Naive thymus-derived CD8-positive, alpha-beta T cell (primary cell): ENCODE measurements at regions not wholly inside any gene's neighbourhood (a gene's known extent, or its start where the extent isn't known, plus 50 kb on each side); places are given as distances from the start of the nearest gene placed in this dataset.

Source experiments
- ATAC-seq, 2 donors: fragments of 150-1000 bp; cut with Tn5 transposase in 1 of 2; sonication (Bioruptor Pico), chemical (Tn5 transposase) in 1 of 2; 1 replicate in 1 of 2; 2 replicates in 1 of 2; pipeline ENCODE4 v1.10.0; 2021; ENCODE audit warnings: mild to moderate bottlenecking in 2 of 2, moderate library complexity in 2 of 2
- POLR2A ChIA-PET: fragments of 350-600 bp; sonication (Branson Sonifier 250); formaldehyde crosslinking; loops from one replicate; lab custom pipeline; 2021; ENCODE audit warnings: antibody characterized with exemption; lab: Charles Lee
- DNase-seq, 10 donors: peaks; one replicate each; pipeline versions ENCODE4 v3.0.0 to v3.0.0-alpha.2; 2020 to 2022
- H3K27ac Mint-ChIP-seq, 10 donors: one replicate each; pipeline ENCODE4 v1.8.0; 2020 to 2022; ENCODE audit warnings: mild to moderate bottlenecking in 10 of 10, mixed read lengths in 10 of 10, moderate library complexity in 4 of 10, inconsistent platforms in 1 of 10
- H3K27me3 Mint-ChIP-seq, 5 donors: one replicate each; pipeline ENCODE4 v1.8.0; 2021 to 2022; ENCODE audit warnings: mixed read lengths in 5 of 5
- H3K36me3 Mint-ChIP-seq, 3 donors: one replicate each; pipeline ENCODE4 v1.8.0; 2020 to 2022; ENCODE audit warnings: mixed read lengths in 3 of 3, mild to moderate bottlenecking in 2 of 3, inconsistent platforms in 1 of 3
- H3K4me1 Mint-ChIP-seq, 4 donors: one replicate each; pipeline ENCODE4 v1.8.0; 2021 to 2022; ENCODE audit warnings: mixed read lengths in 4 of 4
- H3K4me3 Mint-ChIP-seq, 10 donors: one replicate each; pipeline ENCODE4 v1.8.0; 2020 to 2022; ENCODE audit warnings: mild to moderate bottlenecking in 10 of 10, mixed read lengths in 10 of 10, moderate library complexity in 6 of 10, inconsistent platforms in 1 of 10
- H3K9me3 Mint-ChIP-seq, 9 donors: one replicate each; pipeline ENCODE4 v1.8.0; 2020 to 2022; ENCODE audit warnings: mixed read lengths in 9 of 9, mild to moderate bottlenecking in 3 of 9, inconsistent platforms in 1 of 9, moderate library complexity in 1 of 9

DNA sequence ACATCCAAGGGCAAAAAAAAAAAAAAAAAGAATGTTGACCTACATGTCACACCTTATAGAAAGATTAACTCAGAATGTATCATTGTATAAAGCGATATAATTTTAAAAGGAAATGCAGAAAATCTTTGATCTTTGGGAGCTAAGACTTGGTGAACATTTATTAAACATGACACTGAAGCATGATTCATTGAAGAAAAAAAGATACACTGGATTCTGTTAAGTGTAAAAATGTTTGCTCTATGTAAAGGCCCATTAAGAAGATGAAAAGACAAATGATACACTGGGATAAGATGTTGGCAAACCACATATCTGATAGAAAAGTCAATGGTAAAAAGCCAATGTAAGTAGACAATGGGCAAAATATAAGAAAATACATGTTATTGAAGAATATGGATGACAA is 1131.0 kb downstream of the AACS start:
- Mint-ChIP-seq H3K36me3 (no peaks in the 10 kb centered on the region), H3K4me1 (no peaks in the 10 kb centered on the region), H3K27ac (no peak overlapping the region), H3K27me3 (peaks cover 0 to 12% (median 1%) of the 10 kb centered on the region in 5 donors), H3K4me3 (no peak overlapping the region), H3K9me3 (peaks cover 0 to 9% (median 0%) of the 10 kb centered on the region in 9 donors)
- POLR2A ChIA-PET, result no interaction called here
- ATAC-seq (no peak), DNase-seq (no peak)

DNA sequence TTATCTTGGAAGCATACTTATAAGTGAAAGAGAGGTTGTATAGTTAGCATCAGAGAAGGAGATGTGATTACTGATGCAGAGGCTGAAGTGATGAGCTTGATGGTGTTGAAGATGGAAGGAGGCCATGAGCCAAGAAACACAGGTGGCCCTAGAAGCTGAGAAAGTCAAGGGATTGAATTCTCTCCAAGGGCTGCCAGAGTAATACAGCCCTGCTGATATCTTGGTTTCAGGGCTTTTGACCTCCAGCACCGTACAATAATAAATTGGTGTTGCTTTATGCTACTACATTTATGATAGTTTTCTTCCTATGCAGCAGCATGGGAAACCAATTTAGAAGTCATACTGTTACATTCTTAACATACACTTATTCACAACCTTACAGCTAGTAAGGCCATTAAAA is 1133.3 kb downstream of the AACS start:
- Mint-ChIP-seq H3K4me1 (no peaks in the 10 kb centered on the region), H3K9me3 (peaks cover 0 to 9% (median 0%) of the 10 kb centered on the region in 9 donors), H3K27me3 (peaks cover 0 to 4% (median 0%) of the 10 kb centered on the region in 5 donors), H3K27ac (no peak overlapping the region), H3K4me3 (no peak overlapping the region), H3K36me3 (no peaks in the 10 kb centered on the region)
- POLR2A ChIA-PET, result no interaction called here
- no peak for DNase-seq
- no peak for ATAC-seq

DNA sequence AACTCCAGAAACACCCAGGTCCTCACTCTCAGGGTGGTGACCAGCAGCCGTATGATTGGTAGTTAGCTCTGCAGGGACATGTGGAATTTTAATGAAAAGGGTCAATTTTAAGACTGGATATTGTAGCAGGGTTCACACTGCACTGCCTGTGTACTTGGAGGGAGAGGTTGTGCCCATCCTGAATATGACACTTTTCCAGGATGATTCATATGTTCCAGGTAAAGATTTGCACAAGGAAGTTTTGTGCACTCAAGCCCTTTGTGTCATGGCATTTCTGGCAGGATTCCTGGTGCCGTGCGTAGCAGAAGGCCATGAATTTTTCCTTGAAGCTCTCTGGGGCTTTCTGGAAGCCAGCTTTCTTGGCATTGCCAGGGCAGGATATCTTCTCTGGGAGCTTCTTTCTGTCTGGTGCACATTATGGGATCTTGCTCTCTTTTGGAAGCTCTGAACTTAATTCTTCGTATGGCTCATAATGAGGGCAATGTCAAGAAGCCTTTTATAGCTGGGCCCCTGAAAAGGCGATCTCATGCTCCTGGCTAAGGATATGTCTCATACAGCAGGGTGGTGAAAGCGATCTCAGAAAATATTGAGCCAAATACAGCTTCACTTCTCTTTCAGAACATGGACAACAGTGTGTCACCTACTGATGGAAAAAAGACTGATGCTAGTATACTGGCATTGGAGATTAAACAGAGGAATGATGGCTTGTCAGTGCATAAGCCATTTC is 1133.9 kb downstream of the AACS start:
- Mint-ChIP-seq H3K4me3 (no peak overlapping the region), H3K4me1 (no peaks in the 10 kb centered on the region), H3K27ac (no peak overlapping the region), H3K36me3 (no peaks in the 10 kb centered on the region), H3K27me3 (peaks cover 0 to 4% (median 0%) of the 10 kb centered on the region in 5 donors), H3K9me3 (peaks cover 0 to 9% (median 0%) of the 10 kb centered on the region in 9 donors)
- no peak for DNase-seq
- ATAC-seq, result no peak
- POLR2A ChIA-PET, result no interaction called here

DNA sequence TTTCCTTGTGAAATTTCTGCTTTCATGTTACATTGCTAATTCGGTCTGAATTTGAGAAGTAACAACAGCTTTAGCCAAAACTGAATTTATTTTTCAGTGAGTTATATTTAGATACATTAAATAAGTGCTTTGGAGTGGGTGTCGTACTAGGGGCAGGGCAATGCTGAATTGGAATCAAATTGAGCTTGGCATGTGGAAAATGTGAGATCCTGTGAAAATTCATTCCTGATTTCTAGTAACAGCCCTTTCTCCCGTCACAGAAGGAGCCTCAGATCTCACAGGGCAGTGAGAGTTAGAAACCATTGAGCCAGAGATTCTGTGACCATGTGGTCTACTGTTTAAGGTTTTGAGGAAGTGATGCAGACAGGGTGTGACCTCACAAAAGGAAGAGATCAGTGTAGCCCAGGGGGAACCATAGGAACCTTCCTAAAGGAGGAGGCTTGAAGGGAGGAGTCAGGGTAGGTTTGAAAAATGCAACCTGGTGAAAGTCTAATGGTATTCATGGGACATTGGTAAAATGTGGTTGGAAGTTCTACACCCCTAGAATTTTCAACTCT is 1136.8 kb downstream of the AACS start:
- no peak overlapping the region for H3K27ac Mint-ChIP-seq
- no peaks in the 10 kb centered on the region for H3K36me3 Mint-ChIP-seq
- peaks cover 0 to 17% (median 2%) of the 10 kb centered on the region in 9 donors for H3K9me3 Mint-ChIP-seq

DNA sequence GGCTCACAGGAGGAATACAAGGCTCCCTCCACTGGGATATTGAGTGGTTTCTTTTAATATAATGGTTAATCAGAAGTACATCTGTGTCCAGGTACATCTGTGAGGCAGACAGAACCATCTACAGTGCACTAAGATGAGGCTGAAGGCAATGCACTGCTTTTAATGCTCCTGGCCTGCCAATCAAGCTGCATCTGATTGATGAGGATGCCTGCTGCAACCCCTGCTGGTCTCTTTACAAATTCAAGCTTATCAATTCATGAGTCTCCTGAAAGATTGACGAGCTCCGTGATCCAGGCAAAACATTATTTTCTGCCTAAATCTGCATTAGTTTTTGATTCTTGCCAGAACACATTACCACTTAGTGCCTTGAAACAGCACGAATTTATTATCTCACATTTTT is 1139.1 kb downstream of the AACS start:
- H3K4me1 Mint-ChIP-seq, result no peaks in the 10 kb centered on the region
- ATAC-seq (no peak), DNase-seq (no peak)
- no peaks in the 10 kb centered on the region for H3K36me3 Mint-ChIP-seq
- H3K9me3 Mint-ChIP-seq, result peaks cover 0 to 17% (median 2%) of the 10 kb centered on the region in 9 donors
- peaks cover 0 to 8% (median 0%) of the 10 kb centered on the region in 5 donors for H3K27me3 Mint-ChIP-seq
- POLR2A ChIA-PET, result no interaction called here
- no peak overlapping the region for H3K4me3 Mint-ChIP-seq
- no peak overlapping the region for H3K27ac Mint-ChIP-seq

More for the DNA sequence above, 1136.8 kb downstream of the AACS start:
- Mint-ChIP-seq H3K4me3 (no peak overlapping the region), H3K4me1 (no peaks in the 10 kb centered on the region), H3K27me3 (peaks cover 0 to 8% (median 0%) of the 10 kb centered on the region in 5 donors)
- ATAC-seq (no peak), DNase-seq (no peak)
- POLR2A ChIA-PET, result no interaction called here

DNA sequence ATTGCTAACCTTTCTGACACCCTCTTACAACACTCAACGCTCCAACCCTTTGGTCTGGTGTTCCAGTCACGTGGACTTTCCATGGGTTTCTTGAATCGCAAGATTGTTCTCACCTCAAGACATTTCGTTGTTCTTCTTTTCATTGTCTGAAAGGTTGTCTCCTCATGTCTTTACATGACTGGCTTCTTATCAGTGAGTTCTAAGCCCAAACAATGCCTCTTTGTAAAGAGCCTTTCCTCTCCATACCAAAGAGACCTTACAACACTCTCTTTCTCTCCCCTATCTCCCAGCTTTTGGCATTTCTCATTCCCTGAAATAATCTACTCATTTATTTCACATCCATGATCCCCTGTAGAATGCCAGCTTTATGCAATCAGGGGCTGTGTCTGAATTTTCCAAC is 1144.8 kb downstream of the AACS start:
- Mint-ChIP-seq H3K27me3 (peaks cover 0 to 8% (median 0%) of the 10 kb centered on the region in 5 donors), H3K4me1 (no peaks in the 10 kb centered on the region), H3K27ac (no peak overlapping the region), H3K4me3 (no peak overlapping the region), H3K9me3 (peaks cover 0 to 15% (median 0%) of the 10 kb centered on the region in 9 donors), H3K36me3 (no peaks in the 10 kb centered on the region)
- ATAC-seq (no peak), DNase-seq (no peak)
- POLR2A ChIA-PET, result no interaction called here

DNA sequence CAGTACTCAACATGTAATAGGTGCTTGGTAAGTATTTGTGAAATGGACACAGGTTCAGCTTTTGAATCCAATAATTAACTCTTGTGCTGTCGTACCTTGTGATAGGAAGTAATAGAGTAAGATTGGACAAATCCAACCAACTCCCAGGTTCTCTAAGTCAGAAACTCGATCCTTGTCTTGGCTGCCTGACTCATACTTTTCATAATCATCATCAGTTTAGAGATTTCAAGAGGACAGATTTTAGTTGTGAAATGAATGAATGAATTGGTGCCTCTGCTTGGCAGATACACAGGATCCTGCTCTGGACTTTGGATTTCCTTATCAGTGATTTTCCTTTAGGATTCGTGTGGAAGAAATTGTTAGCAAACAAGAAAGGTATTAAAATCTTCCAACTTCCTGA is 1145.2 kb downstream of the AACS start:
- DNase-seq (no peak), ATAC-seq (no peak)
- Mint-ChIP-seq H3K36me3 (no peaks in the 10 kb centered on the region), H3K27ac (no peak overlapping the region), H3K4me3 (no peak overlapping the region), H3K27me3 (peaks cover 0 to 8% (median 0%) of the 10 kb centered on the region in 5 donors), H3K4me1 (no peaks in the 10 kb centered on the region), H3K9me3 (peaks cover 0 to 10% (median 0%) of the 10 kb centered on the region in 9 donors)
- POLR2A ChIA-PET, result no interaction called here

DNA sequence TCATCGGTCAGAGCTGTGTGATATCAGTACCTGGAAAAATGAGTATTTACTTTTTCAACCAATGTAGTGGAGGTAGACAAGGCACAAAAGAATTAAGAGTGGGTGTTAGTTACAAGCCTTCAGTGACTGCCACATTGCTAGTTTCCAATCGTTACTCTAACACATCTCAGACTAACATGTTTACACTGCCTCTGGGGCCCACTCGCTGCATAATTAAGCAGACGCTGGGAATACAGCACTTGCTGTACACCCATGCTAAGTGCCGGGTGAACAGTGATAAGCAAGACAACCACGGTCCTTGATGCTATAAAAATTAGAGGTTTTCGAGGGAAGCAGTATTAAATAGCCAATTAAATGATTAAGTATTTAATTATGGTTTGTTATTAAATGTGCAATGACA is 1147.6 kb downstream of the AACS start:
- POLR2A ChIA-PET, result no interaction called here
- DNase-seq, result no peak
- Mint-ChIP-seq H3K4me3 (no peak overlapping the region), H3K36me3 (no peaks in the 10 kb centered on the region), H3K27me3 (peaks cover 0 to 4% (median 0%) of the 10 kb centered on the region in 5 donors), H3K9me3 (peaks cover 0 to 5% (median 0%) of the 10 kb centered on the region in 9 donors), H3K27ac (no peak overlapping the region), H3K4me1 (no peaks in the 10 kb centered on the region)
- ATAC-seq, result no peak

DNA sequence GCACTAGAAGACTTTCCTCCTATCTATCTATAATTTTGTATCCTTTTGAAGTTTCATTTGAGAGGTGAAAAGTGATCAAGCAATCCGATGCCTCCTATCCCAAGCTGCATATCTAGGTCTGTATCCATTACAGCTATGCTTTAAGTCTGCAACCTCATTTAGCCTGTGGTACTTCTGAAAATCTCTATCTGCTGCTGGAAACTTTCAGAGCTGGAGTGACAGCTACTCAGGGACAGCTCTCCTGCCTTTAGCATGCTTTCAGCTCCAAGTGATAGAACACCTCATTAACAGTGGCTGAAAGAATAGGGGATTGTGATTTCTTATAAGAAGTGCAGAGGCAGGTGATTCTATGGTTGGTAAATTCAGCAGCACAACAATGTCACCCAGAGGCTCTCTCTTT is 1153.5 kb downstream of the AACS start:
- POLR2A ChIA-PET, result no interaction called here
- ATAC-seq (no peak), DNase-seq (no peak)
- Mint-ChIP-seq H3K4me3 (no peak overlapping the region), H3K9me3 (peaks cover 0 to 3% (median 0%) of the 10 kb centered on the region in 9 donors), H3K27ac (no peak overlapping the region), H3K36me3 (no peaks in the 10 kb centered on the region), H3K4me1 (no peaks in the 10 kb centered on the region), H3K27me3 (no peaks in the 10 kb centered on the region)

DNA sequence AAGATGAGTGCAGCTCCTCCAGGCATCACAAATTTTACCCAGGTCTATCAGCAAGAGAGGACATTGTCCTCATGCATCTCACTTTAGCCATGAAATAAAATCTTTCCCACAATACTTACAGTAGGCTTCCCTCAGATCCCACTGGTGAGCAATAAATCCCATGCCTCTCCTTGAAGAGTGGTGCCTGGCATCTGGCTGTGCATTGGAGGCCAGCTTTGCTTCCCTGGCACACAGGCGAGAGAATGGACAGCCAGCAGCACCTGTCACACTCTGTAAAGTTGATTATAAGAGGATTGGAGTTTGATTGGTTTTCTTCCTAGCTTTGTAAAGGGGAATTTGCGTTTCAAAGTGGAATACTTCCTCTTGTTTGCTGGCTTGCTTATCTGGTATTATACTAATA is 1153.9 kb downstream of the AACS start:
- no peaks in the 10 kb centered on the region for H3K4me1 Mint-ChIP-seq
- no peak overlapping the region for H3K4me3 Mint-ChIP-seq
- ATAC-seq, result no peak
- H3K36me3 Mint-ChIP-seq, result no peaks in the 10 kb centered on the region
- no peak overlapping the region for H3K27ac Mint-ChIP-seq
- no peaks in the 10 kb centered on the region for H3K27me3 Mint-ChIP-seq
- POLR2A ChIA-PET, result no interaction called here
- no peak for DNase-seq
- H3K9me3 Mint-ChIP-seq, result peaks cover 0 to 3% (median 0%) of the 10 kb centered on the region in 9 donors

DNA sequence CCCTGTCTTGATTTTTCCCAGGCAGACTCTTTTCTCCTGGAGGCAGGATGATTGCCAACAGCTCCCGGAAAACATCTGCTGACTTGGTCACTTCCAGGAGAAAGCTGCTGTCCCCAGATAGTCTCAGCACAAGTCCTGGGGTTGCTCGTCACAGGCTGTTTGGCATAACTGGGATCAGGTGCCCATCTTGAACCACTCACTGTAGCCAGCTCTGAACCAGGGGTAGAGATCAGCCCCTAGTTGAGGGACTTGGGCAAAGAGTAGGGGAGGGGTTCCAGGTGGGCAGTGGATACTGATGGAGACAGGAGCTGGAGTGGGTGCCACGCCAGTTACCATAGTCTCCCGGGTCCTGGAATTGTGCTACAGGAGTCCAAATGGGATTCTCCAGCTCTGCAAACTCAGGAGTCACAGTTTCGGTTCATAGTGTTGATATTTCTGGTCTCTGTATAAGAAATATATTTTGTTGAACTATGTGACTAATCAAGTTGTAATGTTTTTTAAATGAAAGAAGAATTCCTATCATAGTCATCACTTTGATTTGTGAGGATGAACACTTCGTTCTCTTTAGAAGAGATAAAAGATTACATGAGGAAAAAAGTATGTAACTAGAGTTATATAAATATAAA is 1154.5 kb downstream of the AACS start:
- H3K27ac Mint-ChIP-seq, result no peak overlapping the region
- no peaks in the 10 kb centered on the region for H3K27me3 Mint-ChIP-seq
- no peaks in the 10 kb centered on the region for H3K36me3 Mint-ChIP-seq
- no peak for ATAC-seq
- H3K4me1 Mint-ChIP-seq, result no peaks in the 10 kb centered on the region
- POLR2A ChIA-PET, result interaction anchor here (0.7 kb wide), 1 partner anchor 59 kb away, joined by 3 read pairs; no protein-coding TSS in a partner anchor
- H3K9me3 Mint-ChIP-seq, result peaks cover 0 to 3% (median 0%) of the 10 kb centered on the region in 9 donors
- no peak for DNase-seq
- H3K4me3 Mint-ChIP-seq, result no peak overlapping the region

DNA sequence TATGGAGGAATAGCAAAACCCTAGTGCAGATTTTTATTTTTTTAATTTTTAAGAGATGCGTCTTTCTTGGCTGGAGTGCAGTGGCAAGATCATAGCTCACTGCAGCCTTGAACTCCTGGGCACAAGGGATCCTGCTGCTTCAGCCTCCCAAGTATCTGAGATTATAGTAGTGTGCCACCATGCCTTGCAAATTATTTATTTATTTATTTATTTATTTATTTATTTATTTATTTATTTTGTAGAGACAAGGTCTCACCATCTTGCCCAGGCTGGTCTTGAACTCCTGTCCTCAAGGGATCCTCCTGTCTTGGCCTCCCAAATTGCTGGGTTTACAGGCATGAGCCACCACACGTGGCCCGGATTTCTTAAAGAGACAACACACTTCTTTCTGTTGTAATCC is 1158.8 kb downstream of the AACS start:
- Mint-ChIP-seq H3K36me3 (peaks cover 0 to 8% (median 0%) of the 10 kb centered on the region in 3 donors), H3K9me3 (peaks cover 0 to 23% (median 3%) of the 10 kb centered on the region in 9 donors), H3K27me3 (peaks cover 0 to 3% (median 0%) of the 10 kb centered on the region in 5 donors), H3K27ac (no peak overlapping the region), H3K4me3 (no peak overlapping the region), H3K4me1 (no peaks in the 10 kb centered on the region)
- POLR2A ChIA-PET, result no interaction called here
- ATAC-seq (no peak), DNase-seq (no peak)

DNA sequence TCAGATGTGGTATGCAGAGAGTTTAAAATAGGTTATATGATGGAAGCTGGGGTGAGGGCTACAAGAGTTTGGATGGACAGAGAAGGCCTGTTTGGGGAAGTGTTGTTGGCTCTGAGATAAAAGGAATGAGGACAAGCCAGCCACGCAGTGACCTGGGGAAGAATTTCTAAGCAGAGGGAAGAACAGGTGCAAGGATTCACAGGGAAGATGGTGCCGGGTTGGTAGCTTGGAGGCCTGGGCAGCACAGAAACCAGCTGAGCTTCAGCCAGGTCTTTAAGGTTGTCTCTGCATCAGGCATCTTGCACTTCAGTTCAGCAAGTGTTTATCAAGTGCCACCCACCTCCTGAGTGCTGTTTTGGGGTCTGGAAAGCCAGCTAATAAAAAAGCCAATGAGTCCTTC is 1163.7 kb downstream of the AACS start:
- H3K4me1 Mint-ChIP-seq, result peaks cover 0 to 4% (median 0%) of the 10 kb centered on the region in 4 donors
- peaks cover 2 to 21% (median 9%) of the 10 kb centered on the region in 9 donors for H3K9me3 Mint-ChIP-seq
- peaks cover 0 to 6% (median 0%) of the 10 kb centered on the region in 5 donors for H3K27me3 Mint-ChIP-seq
- ATAC-seq, result no peak
- H3K4me3 Mint-ChIP-seq, result no peak overlapping the region
- H3K36me3 Mint-ChIP-seq, result peaks cover 0 to 8% (median 0%) of the 10 kb centered on the region in 3 donors
- H3K27ac Mint-ChIP-seq, result no peak overlapping the region
- no peak for DNase-seq
- POLR2A ChIA-PET, result no interaction called here
